Choroid plexus epithelial cell (primary cell): ENCODE measurements at regions not wholly inside any gene's neighbourhood (a gene's known extent, or its start where the extent isn't known, plus 50 kb on each side); places are given as distances from the start of the nearest gene placed in this dataset.

Experiments
- DNase-seq: peaks from one replicate; pipeline ENCODE4 v3.0.0-alpha.2; 2010; ENCODE audit warnings: low read depth
- H3K4me3 ChIP-seq: 2 replicates; pipeline ENCODE4 v1.5.1; 2011; ENCODE audit warnings: low read depth, mild to moderate bottlenecking, control low read depth, low read length, moderate library complexity
- CTCF ChIP-seq: conservative IDR thresholded peaks from 2 replicates; pipeline ENCODE4 v1.5.1; 2011; ENCODE audit warnings: low read depth, mild to moderate bottlenecking, control low read depth, inconsistent platforms, low read length, moderate library complexity

- H3K4me3 ChIP-seq = no peak overlapping the region
- no peak for DNase-seq
- TF ChIP-seq CTCF = no peak
Measured at GRCh38 chr5:84863020-84863419, 478.3 kb upstream of the EDIL3 start.

GRCh38 chr5:84862132-84862531 is 477.5 kb upstream of the EDIL3 start:
- no peak for TF ChIP-seq CTCF
- no peak for DNase-seq
- no peak overlapping the region for H3K4me3 ChIP-seq

GRCh38 chr5:84861306-84861705 is 476.6 kb upstream of the EDIL3 start:
- no peak overlapping the region for H3K4me3 ChIP-seq
- DNase-seq = peak; percentile 8
- no peak for TF ChIP-seq CTCF

- no peak overlapping the region for H3K4me3 ChIP-seq
- TF ChIP-seq CTCF = no peak
- DNase-seq = no peak
Measured at GRCh38 chr5:84859056-84859455, 474.4 kb upstream of the EDIL3 start.

GRCh38 chr5:84831701-84832100 is 447.0 kb upstream of the EDIL3 start:
- H3K4me3 ChIP-seq = no peak overlapping the region
- no peak for DNase-seq
- no peak for TF ChIP-seq CTCF

GRCh38 chr5:84830265-84830664 is 445.6 kb upstream of the EDIL3 start:
- no peak for TF ChIP-seq CTCF
- DNase-seq = no peak
- no peak overlapping the region for H3K4me3 ChIP-seq

- peak; percentile 22 for DNase-seq
- TF ChIP-seq CTCF = no peak
- H3K4me3 ChIP-seq = no peak overlapping the region
Measured at GRCh38 chr5:84825606-84826005, 440.9 kb upstream of the EDIL3 start.
